ENCODE measurements at regions not wholly inside any gene's neighbourhood (a gene's known extent, or its start where the extent isn't known, plus 50 kb on each side); places are given as distances from the start of the nearest gene placed in this dataset.

- no peak for TF ChIP-seq CTCF (IDR thresholded peaks at IDR 0.05)
- no peak for TF ChIP-seq EP300 (IDR thresholded peaks at IDR 0.05; ENCODE audit: low read depth)
Measured at GRCh38 chr12:22925623-22926022, 300.7 kb downstream of the ETNK1 start.
